ENCODE measurements at regions not wholly inside any gene's neighbourhood (a gene's known extent, or its start where the extent isn't known, plus 50 kb on each side); places are given as distances from the start of the nearest gene placed in this dataset.

GRCh38 chr3:5806192-5806591 lies 618.7 kb downstream of the EDEM1 start:
- H3K36me3 ChIP-seq (replicated peaks; ENCODE audit: insufficient read depth, low read length): no peaks in the 10 kb centered on the region
- no peak for DNase-seq
- no peaks in the 10 kb centered on the region for H3K4me1 ChIP-seq (ENCODE audit: low read length)
- no peaks in the 10 kb centered on the region for H3F3A ChIP-seq (ENCODE audit: insufficient read depth, low read length)
- H3K9me3 ChIP-seq (replicated peaks; ENCODE audit: insufficient read depth, low read length): no peaks in the 10 kb centered on the region
- no peak overlapping the region for H3K4me2 ChIP-seq (ENCODE audit: low read depth, low read length)
- no peaks in the 10 kb centered on the region for H4K20me1 ChIP-seq (ENCODE audit: insufficient read depth, low read length)
- no peak for TF ChIP-seq EZH2 (optimal IDR thresholded peaks at IDR 0.05; ENCODE audit: low read depth, low read length)
- 0 out of 2 replicates have a peak, but pooled peaks have one; percentile 6 for TF ChIP-seq CTCF (IDR thresholded peaks at IDR 0.05; ENCODE audit: low read length)
- no peak overlapping the region for H2AFZ ChIP-seq (ENCODE audit: low read length)
- no peak overlapping the region for H3K4me3 ChIP-seq (ENCODE audit: low read length)
- no peaks in the 10 kb centered on the region for H3K27me3 ChIP-seq (replicated peaks; ENCODE audit: insufficient read depth, low read length)
- H3K79me2 ChIP-seq (ENCODE audit: low read length): no peaks in the 10 kb centered on the region
- no peaks in the 10 kb centered on the region for H3K9me2 ChIP-seq (replicated peaks; ENCODE audit: insufficient read depth, low read length)
- no peak overlapping the region for H3K27ac ChIP-seq (ENCODE audit: low read length)
- no peak overlapping the region for H3K9ac ChIP-seq (ENCODE audit: low read length)

DNA sequence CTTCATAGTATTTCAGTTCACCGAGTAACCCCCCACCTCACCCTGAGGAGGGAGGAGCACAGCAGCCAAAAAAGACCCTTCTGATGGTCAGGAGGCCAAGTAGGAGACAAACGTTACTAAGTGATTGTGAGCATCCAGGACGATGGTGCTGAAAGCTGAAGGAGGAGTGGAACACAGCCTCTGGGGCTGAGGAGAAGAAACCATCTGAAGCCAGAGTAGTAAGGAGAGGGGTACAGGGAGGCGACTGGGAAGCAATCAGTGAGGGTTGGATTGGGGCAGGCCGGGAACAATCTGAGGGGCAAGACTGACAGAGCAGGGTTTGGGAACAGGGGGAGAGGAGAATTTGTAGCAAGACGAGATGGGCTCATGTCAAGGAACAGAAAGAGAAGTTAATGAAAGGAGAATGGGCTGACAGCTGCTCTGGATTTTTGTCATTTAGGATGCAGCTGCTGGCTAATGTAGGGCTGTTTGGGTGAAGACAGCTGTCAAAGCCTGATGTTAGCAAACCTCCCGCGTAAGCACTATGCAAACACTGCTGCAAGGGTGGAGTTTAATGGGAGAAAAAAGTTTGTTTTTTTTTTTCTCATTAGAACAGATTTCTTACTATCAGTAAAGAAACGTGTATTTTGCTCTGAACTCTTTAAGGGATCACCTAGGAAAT lies 622.2 kb downstream of the EDEM1 start:
- Histone ChIP-seq H3K36me3 (replicated peaks; ENCODE audit: insufficient read depth, low read length) (no peaks in the 10 kb centered on the region), H3K79me2 (ENCODE audit: low read length) (no peaks in the 10 kb centered on the region), H3K9me2 (replicated peaks; ENCODE audit: insufficient read depth, low read length) (no peaks in the 10 kb centered on the region), H3K4me2 (ENCODE audit: low read depth, low read length) (no peak overlapping the region), H3K4me3 (ENCODE audit: low read length) (no peak overlapping the region), H3K9ac (ENCODE audit: low read length) (no peak overlapping the region), H2AFZ (ENCODE audit: low read length) (no peak overlapping the region), H3K27ac (ENCODE audit: low read length) (no peak overlapping the region), H3K4me1 (ENCODE audit: low read length) (no peaks in the 10 kb centered on the region), H3F3A (ENCODE audit: insufficient read depth, low read length) (no peaks in the 10 kb centered on the region), H4K20me1 (ENCODE audit: insufficient read depth, low read length) (no peaks in the 10 kb centered on the region), H3K27me3 (replicated peaks; ENCODE audit: insufficient read depth, low read length) (no peaks in the 10 kb centered on the region), H3K9me3 (replicated peaks; ENCODE audit: insufficient read depth, low read length) (no peaks in the 10 kb centered on the region)
- DNase-seq: no peak
- no peak for TF ChIP-seq EZH2 (optimal IDR thresholded peaks at IDR 0.05; ENCODE audit: low read depth, low read length)
- TF ChIP-seq CTCF (IDR thresholded peaks at IDR 0.05; ENCODE audit: low read length): no peak
- no peak for TF ChIP-seq EZH2phosphoT487 (IDR thresholded peaks at IDR 0.05; ENCODE audit: low read length)

- no peaks in the 10 kb centered on the region for H3K36me3 ChIP-seq (replicated peaks; ENCODE audit: insufficient read depth, low read length)
- H3K9ac ChIP-seq (ENCODE audit: low read length): no peak overlapping the region
- H4K20me1 ChIP-seq (ENCODE audit: insufficient read depth, low read length): no peaks in the 10 kb centered on the region
- H3K79me2 ChIP-seq (ENCODE audit: low read length): no peaks in the 10 kb centered on the region
- no peak overlapping the region for H3K4me3 ChIP-seq (ENCODE audit: low read length)
- H3K27me3 ChIP-seq (replicated peaks; ENCODE audit: insufficient read depth, low read length): no peaks in the 10 kb centered on the region
- no peak overlapping the region for H3K27ac ChIP-seq (ENCODE audit: low read length)
- H2AFZ ChIP-seq (ENCODE audit: low read length): no peak overlapping the region
- no peaks in the 10 kb centered on the region for H3K9me3 ChIP-seq (replicated peaks; ENCODE audit: insufficient read depth, low read length)
- H3K4me1 ChIP-seq (ENCODE audit: low read length): no peaks in the 10 kb centered on the region
- no peaks in the 10 kb centered on the region for H3F3A ChIP-seq (ENCODE audit: insufficient read depth, low read length)
- no peak for TF ChIP-seq EZH2 (optimal IDR thresholded peaks at IDR 0.05; ENCODE audit: low read depth, low read length)
- TF ChIP-seq CTCF (IDR thresholded peaks at IDR 0.05; ENCODE audit: low read length): no peak
- TF ChIP-seq EZH2phosphoT487 (IDR thresholded peaks at IDR 0.05; ENCODE audit: low read length): no peak
- no peaks in the 10 kb centered on the region for H3K9me2 ChIP-seq (replicated peaks; ENCODE audit: insufficient read depth, low read length)
- H3K4me2 ChIP-seq (ENCODE audit: low read depth, low read length): no peak overlapping the region
- DNase-seq: no peak
These were observed 623.5 kb downstream of the EDEM1 start for GRCh38 chr3:5811016-5811415.
